ENCODE measurements at regions not wholly inside any gene's neighbourhood (a gene's known extent, or its start where the extent isn't known, plus 50 kb on each side); places are given as distances from the start of the nearest gene placed in this dataset.

DNA sequence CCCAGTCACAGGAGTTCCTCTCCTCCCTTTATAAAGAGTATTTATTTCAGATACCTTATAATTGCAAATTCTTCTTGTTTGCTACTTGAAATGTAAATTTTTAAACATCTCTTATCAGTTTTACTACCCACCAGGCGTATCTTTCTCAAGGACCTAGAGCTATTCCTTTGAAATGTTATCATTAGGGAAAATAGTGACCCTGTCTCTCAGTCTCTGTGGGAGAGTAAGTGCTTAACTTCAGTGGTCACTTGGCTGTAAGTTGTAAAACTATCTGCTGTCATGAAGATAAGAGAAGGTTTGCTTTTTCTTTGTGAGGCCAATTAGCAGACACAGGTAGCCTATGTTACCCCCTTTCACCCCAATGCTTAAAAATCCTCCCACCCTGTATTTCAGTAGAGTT, 241.6 kb downstream of the TACR3 start:
- no peak for TF ChIP-seq POLR2A (IDR thresholded peaks at IDR 0.05)
- TF ChIP-seq CTCF (IDR thresholded peaks at IDR 0.05), result no peak
- TF ChIP-seq POLR2AphosphoS5 (IDR thresholded peaks at IDR 0.05), result no peak
- TF ChIP-seq EP300 (IDR thresholded peaks at IDR 0.05), result no peak

Measured in gastroesophageal sphincter (tissue), 3 donors.